Glutamatergic neuron (in vitro differentiated cells): ENCODE measurements at regions not wholly inside any gene's neighbourhood (a gene's known extent, or its start where the extent isn't known, plus 50 kb on each side); places are given as distances from the start of the nearest gene placed in this dataset.

Source experiments
- DNase-seq: peaks from one replicate; pipeline ENCODE4 v3.0.0; 2022
- H3K27ac Mint-ChIP-seq: one replicate; pipeline ENCODE4 v1.8.0; 2020; ENCODE audit warnings: mild to moderate bottlenecking, mixed read lengths, inconsistent platforms; ENCODE audit not compliant: unreplicated experiment
- H3K27me3 Mint-ChIP-seq: one replicate; pipeline ENCODE4 v1.8.0; 2020; ENCODE audit warnings: mild to moderate bottlenecking, moderate library complexity, mixed read lengths, inconsistent platforms; ENCODE audit not compliant: unreplicated experiment
- H3K36me3 Mint-ChIP-seq: one replicate; pipeline ENCODE4 v1.8.0; 2020; ENCODE audit warnings: mild to moderate bottlenecking, mixed read lengths, inconsistent platforms; ENCODE audit not compliant: unreplicated experiment
- H3K4me1 Mint-ChIP-seq: one replicate; pipeline ENCODE4 v1.8.0; 2020; ENCODE audit warnings: mild to moderate bottlenecking, low read depth, mixed read lengths, inconsistent platforms; ENCODE audit not compliant: unreplicated experiment
- H3K4me3 Mint-ChIP-seq: one replicate; pipeline ENCODE4 v1.8.0; 2020; ENCODE audit warnings: mild to moderate bottlenecking, mixed read lengths, inconsistent platforms; ENCODE audit not compliant: unreplicated experiment
- H3K9me3 Mint-ChIP-seq: one replicate; pipeline ENCODE4 v1.8.0; 2020; ENCODE audit warnings: mild to moderate bottlenecking, moderate library complexity, mixed read lengths, inconsistent platforms; ENCODE audit not compliant: unreplicated experiment
- TF ChIP-seq, protein P1 (sequence below): fragments of 200-600 bp; sonication (generic); IDR thresholded peaks from one replicate; pipeline ENCODE4 v1.5.0; 2021; ENCODE audit not compliant: partially characterized antibody, unreplicated experiment

DNA sequence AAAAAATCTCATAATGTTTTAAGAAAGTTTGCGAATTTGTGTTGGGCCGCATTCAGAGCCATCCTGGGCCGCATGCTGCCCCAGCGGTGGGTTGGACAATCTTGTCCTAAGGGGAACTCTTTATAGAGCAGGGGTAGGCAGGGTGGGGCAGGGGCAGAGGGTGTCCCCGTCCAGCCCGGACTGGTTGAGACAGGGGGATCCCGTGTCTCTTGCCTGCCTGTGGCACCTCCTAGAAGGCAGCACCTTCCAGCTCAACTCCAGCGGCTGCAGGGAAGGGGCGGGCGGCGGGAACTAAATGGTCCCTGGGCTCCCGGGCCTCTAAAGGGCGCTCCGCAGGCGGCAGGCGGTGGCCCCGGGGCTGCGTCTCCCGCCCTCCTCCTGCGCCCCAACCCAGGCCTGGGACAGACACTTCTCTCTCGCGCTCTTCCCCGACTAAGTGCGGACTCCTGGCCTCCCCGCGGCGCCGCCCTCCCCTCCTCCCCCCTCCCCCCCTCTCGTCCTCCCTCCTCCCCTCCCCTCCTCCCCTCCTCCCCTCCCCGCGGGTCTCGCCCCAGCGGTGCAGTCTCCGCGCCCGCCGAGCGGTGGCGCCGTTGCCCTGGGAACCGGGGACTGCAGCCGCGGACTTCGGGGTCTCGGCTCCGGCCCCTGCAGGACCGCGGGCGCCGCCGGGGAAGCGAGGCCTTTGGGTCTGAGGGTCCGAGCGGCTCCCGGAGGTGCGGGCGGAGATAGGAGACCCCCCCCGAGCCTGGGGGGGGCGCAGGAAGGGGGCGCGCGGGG, 132.6 kb downstream of the MRPL36 start:
- DNase-seq, result peak; percentile 95
- H3K27me3 Mint-ChIP-seq, result peaks cover 16% of the 10 kb centered on the region
- peak overlapping the region; percentile 70 for H3K4me3 Mint-ChIP-seq
- no peaks in the 10 kb centered on the region for H3K36me3 Mint-ChIP-seq
- H3K27ac Mint-ChIP-seq, result peak overlapping the region; percentile 22
- TF ChIP-seq, protein P1, sequence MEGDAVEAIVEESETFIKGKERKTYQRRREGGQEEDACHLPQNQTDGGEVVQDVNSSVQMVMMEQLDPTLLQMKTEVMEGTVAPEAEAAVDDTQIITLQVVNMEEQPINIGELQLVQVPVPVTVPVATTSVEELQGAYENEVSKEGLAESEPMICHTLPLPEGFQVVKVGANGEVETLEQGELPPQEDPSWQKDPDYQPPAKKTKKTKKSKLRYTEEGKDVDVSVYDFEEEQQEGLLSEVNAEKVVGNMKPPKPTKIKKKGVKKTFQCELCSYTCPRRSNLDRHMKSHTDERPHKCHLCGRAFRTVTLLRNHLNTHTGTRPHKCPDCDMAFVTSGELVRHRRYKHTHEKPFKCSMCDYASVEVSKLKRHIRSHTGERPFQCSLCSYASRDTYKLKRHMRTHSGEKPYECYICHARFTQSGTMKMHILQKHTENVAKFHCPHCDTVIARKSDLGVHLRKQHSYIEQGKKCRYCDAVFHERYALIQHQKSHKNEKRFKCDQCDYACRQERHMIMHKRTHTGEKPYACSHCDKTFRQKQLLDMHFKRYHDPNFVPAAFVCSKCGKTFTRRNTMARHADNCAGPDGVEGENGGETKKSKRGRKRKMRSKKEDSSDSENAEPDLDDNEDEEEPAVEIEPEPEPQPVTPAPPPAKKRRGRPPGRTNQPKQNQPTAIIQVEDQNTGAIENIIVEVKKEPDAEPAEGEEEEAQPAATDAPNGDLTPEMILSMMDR, result peak; percentile 60
- peaks cover 5% of the 10 kb centered on the region for H3K4me1 Mint-ChIP-seq
- peaks cover 4% of the 10 kb centered on the region for H3K9me3 Mint-ChIP-seq

DNA sequence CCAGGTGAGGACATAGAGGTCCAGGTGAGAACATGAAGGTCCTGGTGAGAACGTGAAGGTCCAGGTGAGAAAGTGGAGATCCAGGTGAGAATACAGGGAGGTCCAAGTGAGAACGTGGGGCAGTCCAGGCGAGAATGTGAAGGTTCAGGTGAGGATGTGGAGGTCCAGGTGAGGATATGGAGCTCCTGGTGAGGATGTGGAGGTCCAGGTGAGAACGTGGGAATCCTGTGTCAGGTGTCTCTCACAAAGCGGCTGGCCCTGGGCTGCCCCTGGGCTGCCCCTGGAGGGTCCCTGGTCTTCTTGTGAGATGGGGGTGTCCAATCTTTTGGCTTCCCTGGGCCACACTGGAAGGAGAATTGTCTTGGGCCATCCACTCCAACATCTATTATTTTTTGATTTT, 133.4 kb downstream of the MRPL36 start:
- Mint-ChIP-seq H3K27ac (no peak overlapping the region), H3K36me3 (no peaks in the 10 kb centered on the region), H3K4me3 (peak overlapping the region; percentile 51), H3K4me1 (peaks cover 5% of the 10 kb centered on the region), H3K9me3 (peaks cover 4% of the 10 kb centered on the region), H3K27me3 (peaks cover 16% of the 10 kb centered on the region)
- TF ChIP-seq, protein P1, result no peak
- DNase-seq, result no peak

DNA sequence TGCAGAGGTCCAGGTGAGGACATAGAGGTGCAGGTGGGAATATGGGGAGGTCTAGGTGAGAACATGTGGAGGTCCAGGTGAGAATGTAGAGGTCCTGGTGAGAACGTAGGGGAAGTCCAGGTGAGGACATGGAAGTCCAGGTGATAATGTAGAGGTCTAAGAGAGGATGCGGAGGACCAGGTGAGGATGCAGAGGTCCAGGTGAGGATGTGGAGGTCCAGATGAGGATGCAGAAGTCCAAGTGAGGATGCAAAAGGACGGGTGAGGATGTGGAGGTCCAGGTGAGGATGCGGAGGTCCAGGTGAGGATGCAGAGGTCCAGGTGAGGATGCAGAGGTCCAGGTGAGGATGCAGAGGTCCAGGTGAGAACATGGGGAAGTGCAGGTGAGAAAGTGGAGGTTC, 133.8 kb downstream of the MRPL36 start:
- H3K9me3 Mint-ChIP-seq, result peaks cover 7% of the 10 kb centered on the region
- no peak overlapping the region for H3K27ac Mint-ChIP-seq
- peak overlapping the region; percentile 51 for H3K4me3 Mint-ChIP-seq
- TF ChIP-seq, protein P1, result no peak
- no peak for DNase-seq
- H3K27me3 Mint-ChIP-seq, result peaks cover 16% of the 10 kb centered on the region
- H3K36me3 Mint-ChIP-seq, result no peaks in the 10 kb centered on the region
- peaks cover 5% of the 10 kb centered on the region for H3K4me1 Mint-ChIP-seq

DNA sequence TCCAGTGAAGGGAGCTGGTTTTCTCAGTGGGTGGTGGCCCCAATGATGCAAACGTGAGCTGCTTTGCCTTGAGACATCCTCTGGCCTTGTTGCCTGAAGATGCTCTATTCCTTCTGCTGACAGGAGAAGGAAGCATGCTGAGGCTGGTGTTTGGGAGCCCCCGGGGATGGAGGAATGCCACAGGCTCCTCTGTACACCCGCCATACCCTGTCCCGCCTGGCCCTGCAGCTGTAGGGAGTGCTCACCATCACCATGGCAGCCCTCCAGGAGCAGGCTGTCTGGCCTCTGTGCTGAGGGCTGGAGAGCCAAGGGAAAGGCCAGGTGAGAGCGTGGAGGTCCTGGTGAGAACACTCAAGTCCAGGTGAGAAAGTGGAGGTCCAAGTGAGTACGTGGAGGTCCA, 134.4 kb downstream of the MRPL36 start:
- peaks cover 16% of the 10 kb centered on the region for H3K27me3 Mint-ChIP-seq
- H3K27ac Mint-ChIP-seq, result no peak overlapping the region
- TF ChIP-seq, protein P1, result no peak
- H3K36me3 Mint-ChIP-seq, result no peaks in the 10 kb centered on the region
- H3K9me3 Mint-ChIP-seq, result peaks cover 13% of the 10 kb centered on the region
- H3K4me1 Mint-ChIP-seq, result peaks cover 7% of the 10 kb centered on the region
- no peak for DNase-seq
- H3K4me3 Mint-ChIP-seq, result no peak overlapping the region

DNA sequence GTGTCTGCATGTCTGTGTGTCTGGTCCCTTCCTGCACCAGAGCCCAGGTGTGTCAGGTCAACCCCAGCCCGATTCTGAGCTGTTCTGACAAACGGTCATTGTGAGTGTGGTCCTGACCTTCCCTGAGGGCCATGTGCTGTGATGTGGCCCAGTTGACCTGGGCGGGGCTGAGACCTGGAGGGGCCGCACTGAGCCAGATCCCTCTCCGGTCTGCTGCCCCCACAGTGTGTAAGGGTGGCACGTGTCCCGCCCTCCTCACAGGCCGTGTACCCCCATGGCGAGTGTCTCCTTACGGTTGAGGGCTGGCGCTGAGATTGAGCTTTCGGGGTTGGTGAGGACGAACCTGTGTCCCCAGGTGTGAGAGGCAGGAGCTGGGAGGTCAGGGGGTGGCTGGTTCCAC, 136.5 kb downstream of the MRPL36 start:
- Mint-ChIP-seq H3K27me3 (peaks cover 15% of the 10 kb centered on the region), H3K9me3 (peaks cover 16% of the 10 kb centered on the region), H3K4me1 (peaks cover 7% of the 10 kb centered on the region), H3K36me3 (no peaks in the 10 kb centered on the region), H3K27ac (no peak overlapping the region), H3K4me3 (no peak overlapping the region)
- TF ChIP-seq, protein P1, result no peak
- DNase-seq, result no peak
